ENCODE measurements at regions not wholly inside any gene's neighbourhood (a gene's known extent, or its start where the extent isn't known, plus 50 kb on each side); places are given as distances from the start of the nearest gene placed in this dataset.
A peak's percentile ranks its signal among the peaks of the same experiment; 100 is the strongest.

GRCh38 chr1:209356976-209357377, 226.5 kb upstream of the CAMK1G start:
- H3K4me3 ChIP-seq (replicated peaks in 1 of 3; ENCODE audit: low read depth in 2 of 3, low read length in 3 of 3): no peak overlapping the region

GRCh38 chr1:209363112-209363511, 220.4 kb upstream of the CAMK1G start:
- Histone ChIP-seq H2AFZ (ENCODE audit: insufficient read depth, low read depth, low read length, poor library complexity, severe bottlenecking) (no peak overlapping the region), H3K79me2 (ENCODE audit: insufficient read depth, low read length) (no peaks in the 10 kb centered on the region), H3K4me2 (replicated peaks; ENCODE audit: extremely low read depth, low read length, poor library complexity, severe bottlenecking) (no peak overlapping the region), H3K36me3 (replicated peaks in 1 of 2; ENCODE audit: control insufficient read depth in 1 of 2, insufficient read depth in 2 of 2, low read length in 2 of 2) (no peaks in the 10 kb centered on the region), H3K4me1 (ENCODE audit: control insufficient read depth in 1 of 2, insufficient read depth in 2 of 2, low read length in 2 of 2) (no peaks in the 10 kb centered on the region), H3K9me3 (replicated peaks in 1 of 2; ENCODE audit: control insufficient read depth in 1 of 2, insufficient read depth in 1 of 2, low read length in 2 of 2) (no peaks in the 10 kb centered on the region), H3K27me3 (ENCODE audit: control insufficient read depth in 2 of 2, insufficient read depth in 2 of 2, low read length in 2 of 2) (no peaks in the 10 kb centered on the region), H3K9ac (ENCODE audit: insufficient read depth, low read length, poor library complexity, severe bottlenecking) (no peak overlapping the region), H4K20me1 (ENCODE audit: insufficient read depth, low read length) (no peaks in the 10 kb centered on the region), H3K27ac (ENCODE audit: low read depth in 1 of 2, low read length in 2 of 2) (no peak overlapping the region), H3K4me3 (replicated peaks in 1 of 3; ENCODE audit: low read depth in 2 of 3, low read length in 3 of 3) (no peak overlapping the region)
- Mint-ChIP-seq H3K4me3 (no peak overlapping the region), H3K4me1 (no peaks in the 10 kb centered on the region), H3K27ac (no peak overlapping the region), H3K9me3 (peaks cover 0 to 2% (median 0%) of the 10 kb centered on the region in 7 donors), H3K36me3 (no peaks in the 10 kb centered on the region), H3K27me3 (ENCODE audit: low read depth in 3 of 3) (peaks cover under 1 to 5% (median 2%) of the 10 kb centered on the region in 3 donors)
- DNase-seq: no peak
- WGBS (ENCODE audit: insufficient coverage): 92% methylated on average over 3 of the region's 4 CpGs
- no peak for TF ChIP-seq CTCF (IDR thresholded peaks at IDR 0.05)
- intact Hi-C loops (cut with micrococcal nuclease): no loop called here

More at GRCh38 chr1:209356976-209357377, 226.5 kb upstream of the CAMK1G start:
- no peaks in the 10 kb centered on the region for H3K36me3 Mint-ChIP-seq
- H3K4me3 Mint-ChIP-seq: no peak overlapping the region
- Histone ChIP-seq H3K36me3 (replicated peaks in 1 of 2; ENCODE audit: control insufficient read depth in 1 of 2, insufficient read depth in 2 of 2, low read length in 2 of 2) (no peaks in the 10 kb centered on the region), H3K79me2 (ENCODE audit: insufficient read depth, low read length) (no peaks in the 10 kb centered on the region), H3K4me1 (ENCODE audit: control insufficient read depth in 1 of 2, insufficient read depth in 2 of 2, low read length in 2 of 2) (no peaks in the 10 kb centered on the region), H3K9ac (ENCODE audit: insufficient read depth, low read length, poor library complexity, severe bottlenecking) (no peak overlapping the region), H3K27ac (ENCODE audit: low read depth in 1 of 2, low read length in 2 of 2) (no peak overlapping the region), H3K4me2 (replicated peaks; ENCODE audit: extremely low read depth, low read length, poor library complexity, severe bottlenecking) (no peak overlapping the region), H2AFZ (ENCODE audit: insufficient read depth, low read depth, low read length, poor library complexity, severe bottlenecking) (no peak overlapping the region), H4K20me1 (ENCODE audit: insufficient read depth, low read length) (no peaks in the 10 kb centered on the region), H3K9me3 (replicated peaks in 1 of 2; ENCODE audit: control insufficient read depth in 1 of 2, insufficient read depth in 1 of 2, low read length in 2 of 2) (no peaks in the 10 kb centered on the region), H3K27me3 (ENCODE audit: control insufficient read depth in 2 of 2, insufficient read depth in 2 of 2, low read length in 2 of 2) (no peaks in the 10 kb centered on the region)
- no peaks in the 10 kb centered on the region for H3K4me1 Mint-ChIP-seq
- H3K27ac Mint-ChIP-seq: peak overlapping the region in 1 of 7 donors; percentile 31
- DNase-seq: no peak
- peaks cover 0 to 4% (median 0%) of the 10 kb centered on the region in 7 donors for H3K9me3 Mint-ChIP-seq
- peaks cover 0 to 4% (median 1%) of the 10 kb centered on the region in 3 donors for H3K27me3 Mint-ChIP-seq (ENCODE audit: low read depth in 3 of 3)
- TF ChIP-seq CTCF (IDR thresholded peaks at IDR 0.05): no peak
- intact Hi-C loops (cut with micrococcal nuclease): no loop called here
- 100% methylated on average over 1 of the region's 6 CpGs for WGBS (ENCODE audit: insufficient coverage)
